ENCODE measurements at regions not wholly inside any gene's neighbourhood (a gene's known extent, or its start where the extent isn't known, plus 50 kb on each side); places are given as distances from the start of the nearest gene placed in this dataset.

- DNase-seq (ENCODE audit: low spot score): no peak
Observed at GRCh38 chr20:24169256-24169655, 180.7 kb upstream of the GGTLC1 start.

GRCh38 chr20:24166412-24166811, 177.8 kb upstream of the GGTLC1 start:
- no peak for DNase-seq (ENCODE audit: low spot score)

GRCh38 chr20:24166123-24166381, 177.5 kb upstream of the GGTLC1 start:
- no peak for DNase-seq (ENCODE audit: low spot score)

- DNase-seq (ENCODE audit: low spot score): no peak
Observed at GRCh38 chr20:24165301-24166122, 176.9 kb upstream of the GGTLC1 start.

GRCh38 chr20:24164360-24164759, 175.8 kb upstream of the GGTLC1 start:
- peak; percentile 29 for DNase-seq (ENCODE audit: low spot score)

- no peak for DNase-seq (ENCODE audit: low spot score)
Observed at GRCh38 chr20:24163506-24163905, 174.9 kb upstream of the GGTLC1 start.

GRCh38 chr20:24160563-24161281, 172.1 kb upstream of the GGTLC1 start:
- peak; percentile 5 for DNase-seq (ENCODE audit: low spot score)

GRCh38 chr20:24158281-24158680, 169.7 kb upstream of the GGTLC1 start:
- no peak for DNase-seq (ENCODE audit: low spot score)

GRCh38 chr20:24157213-24157612, 168.6 kb upstream of the GGTLC1 start:
- peak; percentile 58 for DNase-seq (ENCODE audit: low spot score)

- no peak for DNase-seq (ENCODE audit: low spot score)
Observed at GRCh38 chr20:24153101-24154040, 164.8 kb upstream of the GGTLC1 start.

- DNase-seq (ENCODE audit: low spot score): no peak
Observed at GRCh38 chr20:24151621-24152294, 163.2 kb upstream of the GGTLC1 start.

GRCh38 chr20:24150406-24150805, 161.8 kb upstream of the GGTLC1 start:
- no peak for DNase-seq (ENCODE audit: low spot score)

GRCh38 chr20:24149881-24150307, 161.3 kb upstream of the GGTLC1 start:
- no peak for DNase-seq (ENCODE audit: low spot score)

- DNase-seq (ENCODE audit: low spot score): no peak
Observed at GRCh38 chr20:24149175-24149574, 160.6 kb upstream of the GGTLC1 start.

- DNase-seq (ENCODE audit: low spot score): peak; percentile 10
Observed at GRCh38 chr20:24148372-24148771, 159.8 kb upstream of the GGTLC1 start.

- DNase-seq (ENCODE audit: low spot score): no peak
Observed at GRCh38 chr20:24147961-24148360, 159.4 kb upstream of the GGTLC1 start.

- DNase-seq (ENCODE audit: low spot score): no peak
Observed at GRCh38 chr20:24147479-24147878, 158.9 kb upstream of the GGTLC1 start.

GRCh38 chr20:24146231-24146634, 157.7 kb upstream of the GGTLC1 start:
- DNase-seq (ENCODE audit: low spot score): no peak

GRCh38 chr20:24144371-24144770, 155.8 kb upstream of the GGTLC1 start:
- no peak for DNase-seq (ENCODE audit: low spot score)

GRCh38 chr20:24141111-24141510, 152.5 kb upstream of the GGTLC1 start:
- no peak for DNase-seq (ENCODE audit: low spot score)

GRCh38 chr20:24139846-24140245, 151.3 kb upstream of the GGTLC1 start:
- no peak for DNase-seq (ENCODE audit: low spot score)

GRCh38 chr20:24138951-24139350, 150.4 kb upstream of the GGTLC1 start:
- DNase-seq (ENCODE audit: low spot score): no peak
